H1 (cell line): ENCODE measurements at regions not wholly inside any gene's neighbourhood (a gene's known extent, or its start where the extent isn't known, plus 50 kb on each side); places are given as distances from the start of the nearest gene placed in this dataset.

Experiments
- ASH2L ChIP-seq: fragments of 200-600, 300-600 bp; sonication (generic); IDR thresholded peaks from one replicate; pipeline ENCODE4 v1.7.1; 2017; ENCODE audit warnings: low read length
- BCL11A ChIP-seq, 2 experiments: IDR thresholded peaks; one replicate each; pipeline ENCODE4 v1.6.1; 2011; ENCODE audit warnings: low read depth in 2 of 2, low read length in 2 of 2, mild to moderate bottlenecking in 2 of 2
- EZH2 ChIP-seq: fragments of 200-600 bp; sonication (generic); IDR thresholded peaks from 2 replicates; pipeline ENCODE4 v1.7.1; 2012; ENCODE audit warnings: low read depth, mild to moderate bottlenecking, moderate library complexity, low read length, inconsistent platforms; ENCODE audit not compliant: severe bottlenecking
- PHF8 ChIP-seq: fragments of 200-600 bp; sonication (generic); conservative IDR thresholded peaks from 2 replicates; pipeline ENCODE4 v1.7.1; 2012; ENCODE audit warnings: low read depth, mild to moderate bottlenecking, inconsistent platforms, low read length, moderate library complexity
- POLR2AphosphoS5 ChIP-seq: IDR thresholded peaks from 2 replicates; pipeline ENCODE4 v1.6.1; 2011; ENCODE audit warnings: low read depth, low read length
- RFX5 ChIP-seq: IDR thresholded peaks from 2 replicates; pipeline ENCODE4 v1.6.1; 2011; ENCODE audit warnings: low read depth, low read length, improper control_type of control experiment, borderline replicate concordance
- RNF2 ChIP-seq: fragments of 200-900, 300-1000 bp; sonication (generic); IDR thresholded peaks from 2 replicates; pipeline ENCODE4 v1.7.1; 2016; ENCODE audit warnings: borderline replicate concordance, low read depth, mild to moderate bottlenecking, antibody characterized with exemption, low read length; ENCODE audit not compliant: poor library complexity, severe bottlenecking; ENCODE audit errors: missing control alignments
- SAP30 ChIP-seq: fragments of 300-600 bp; sonication (generic); IDR thresholded peaks from 2 replicates; pipeline ENCODE4 v1.7.1; 2012; ENCODE audit warnings: low read length, moderate library complexity, mild to moderate bottlenecking, inconsistent platforms; ENCODE audit not compliant: insufficient read depth, insufficient replicate concordance
- TAF1 ChIP-seq: IDR thresholded peaks from 2 replicates; pipeline ENCODE4 v1.6.1; 2011; ENCODE audit warnings: mild to moderate bottlenecking, low read depth, low read length
- TF ChIP-seq, protein P1 (sequence below): fragments of 300-600 bp; sonication (generic); IDR thresholded peaks from 2 replicates; pipeline ENCODE4 v1.7.1; 2012; ENCODE audit warnings: low read length, moderate library complexity, mild to moderate bottlenecking, inconsistent platforms; ENCODE audit not compliant: insufficient replicate concordance

- TF ChIP-seq, protein P1, sequence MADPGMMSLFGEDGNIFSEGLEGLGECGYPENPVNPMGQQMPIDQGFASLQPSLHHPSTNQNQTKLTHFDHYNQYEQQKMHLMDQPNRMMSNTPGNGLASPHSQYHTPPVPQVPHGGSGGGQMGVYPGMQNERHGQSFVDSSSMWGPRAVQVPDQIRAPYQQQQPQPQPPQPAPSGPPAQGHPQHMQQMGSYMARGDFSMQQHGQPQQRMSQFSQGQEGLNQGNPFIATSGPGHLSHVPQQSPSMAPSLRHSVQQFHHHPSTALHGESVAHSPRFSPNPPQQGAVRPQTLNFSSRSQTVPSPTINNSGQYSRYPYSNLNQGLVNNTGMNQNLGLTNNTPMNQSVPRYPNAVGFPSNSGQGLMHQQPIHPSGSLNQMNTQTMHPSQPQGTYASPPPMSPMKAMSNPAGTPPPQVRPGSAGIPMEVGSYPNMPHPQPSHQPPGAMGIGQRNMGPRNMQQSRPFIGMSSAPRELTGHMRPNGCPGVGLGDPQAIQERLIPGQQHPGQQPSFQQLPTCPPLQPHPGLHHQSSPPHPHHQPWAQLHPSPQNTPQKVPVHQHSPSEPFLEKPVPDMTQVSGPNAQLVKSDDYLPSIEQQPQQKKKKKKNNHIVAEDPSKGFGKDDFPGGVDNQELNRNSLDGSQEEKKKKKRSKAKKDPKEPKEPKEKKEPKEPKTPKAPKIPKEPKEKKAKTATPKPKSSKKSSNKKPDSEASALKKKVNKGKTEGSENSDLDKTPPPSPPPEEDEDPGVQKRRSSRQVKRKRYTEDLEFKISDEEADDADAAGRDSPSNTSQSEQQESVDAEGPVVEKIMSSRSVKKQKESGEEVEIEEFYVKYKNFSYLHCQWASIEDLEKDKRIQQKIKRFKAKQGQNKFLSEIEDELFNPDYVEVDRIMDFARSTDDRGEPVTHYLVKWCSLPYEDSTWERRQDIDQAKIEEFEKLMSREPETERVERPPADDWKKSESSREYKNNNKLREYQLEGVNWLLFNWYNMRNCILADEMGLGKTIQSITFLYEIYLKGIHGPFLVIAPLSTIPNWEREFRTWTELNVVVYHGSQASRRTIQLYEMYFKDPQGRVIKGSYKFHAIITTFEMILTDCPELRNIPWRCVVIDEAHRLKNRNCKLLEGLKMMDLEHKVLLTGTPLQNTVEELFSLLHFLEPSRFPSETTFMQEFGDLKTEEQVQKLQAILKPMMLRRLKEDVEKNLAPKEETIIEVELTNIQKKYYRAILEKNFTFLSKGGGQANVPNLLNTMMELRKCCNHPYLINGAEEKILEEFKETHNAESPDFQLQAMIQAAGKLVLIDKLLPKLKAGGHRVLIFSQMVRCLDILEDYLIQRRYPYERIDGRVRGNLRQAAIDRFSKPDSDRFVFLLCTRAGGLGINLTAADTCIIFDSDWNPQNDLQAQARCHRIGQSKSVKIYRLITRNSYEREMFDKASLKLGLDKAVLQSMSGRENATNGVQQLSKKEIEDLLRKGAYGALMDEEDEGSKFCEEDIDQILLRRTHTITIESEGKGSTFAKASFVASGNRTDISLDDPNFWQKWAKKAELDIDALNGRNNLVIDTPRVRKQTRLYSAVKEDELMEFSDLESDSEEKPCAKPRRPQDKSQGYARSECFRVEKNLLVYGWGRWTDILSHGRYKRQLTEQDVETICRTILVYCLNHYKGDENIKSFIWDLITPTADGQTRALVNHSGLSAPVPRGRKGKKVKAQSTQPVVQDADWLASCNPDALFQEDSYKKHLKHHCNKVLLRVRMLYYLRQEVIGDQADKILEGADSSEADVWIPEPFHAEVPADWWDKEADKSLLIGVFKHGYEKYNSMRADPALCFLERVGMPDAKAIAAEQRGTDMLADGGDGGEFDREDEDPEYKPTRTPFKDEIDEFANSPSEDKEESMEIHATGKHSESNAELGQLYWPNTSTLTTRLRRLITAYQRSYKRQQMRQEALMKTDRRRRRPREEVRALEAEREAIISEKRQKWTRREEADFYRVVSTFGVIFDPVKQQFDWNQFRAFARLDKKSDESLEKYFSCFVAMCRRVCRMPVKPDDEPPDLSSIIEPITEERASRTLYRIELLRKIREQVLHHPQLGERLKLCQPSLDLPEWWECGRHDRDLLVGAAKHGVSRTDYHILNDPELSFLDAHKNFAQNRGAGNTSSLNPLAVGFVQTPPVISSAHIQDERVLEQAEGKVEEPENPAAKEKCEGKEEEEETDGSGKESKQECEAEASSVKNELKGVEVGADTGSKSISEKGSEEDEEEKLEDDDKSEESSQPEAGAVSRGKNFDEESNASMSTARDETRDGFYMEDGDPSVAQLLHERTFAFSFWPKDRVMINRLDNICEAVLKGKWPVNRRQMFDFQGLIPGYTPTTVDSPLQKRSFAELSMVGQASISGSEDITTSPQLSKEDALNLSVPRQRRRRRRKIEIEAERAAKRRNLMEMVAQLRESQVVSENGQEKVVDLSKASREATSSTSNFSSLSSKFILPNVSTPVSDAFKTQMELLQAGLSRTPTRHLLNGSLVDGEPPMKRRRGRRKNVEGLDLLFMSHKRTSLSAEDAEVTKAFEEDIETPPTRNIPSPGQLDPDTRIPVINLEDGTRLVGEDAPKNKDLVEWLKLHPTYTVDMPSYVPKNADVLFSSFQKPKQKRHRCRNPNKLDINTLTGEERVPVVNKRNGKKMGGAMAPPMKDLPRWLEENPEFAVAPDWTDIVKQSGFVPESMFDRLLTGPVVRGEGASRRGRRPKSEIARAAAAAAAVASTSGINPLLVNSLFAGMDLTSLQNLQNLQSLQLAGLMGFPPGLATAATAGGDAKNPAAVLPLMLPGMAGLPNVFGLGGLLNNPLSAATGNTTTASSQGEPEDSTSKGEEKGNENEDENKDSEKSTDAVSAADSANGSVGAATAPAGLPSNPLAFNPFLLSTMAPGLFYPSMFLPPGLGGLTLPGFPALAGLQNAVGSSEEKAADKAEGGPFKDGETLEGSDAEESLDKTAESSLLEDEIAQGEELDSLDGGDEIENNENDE, result no peak
- TF ChIP-seq BCL11A (IDR thresholded peaks at IDR 0.05; ENCODE audit: low read depth in 2 of 2, low read length in 2 of 2) (no peak), RFX5 (no peak), PHF8 (no peak), POLR2AphosphoS5 (no peak), ASH2L (no peak), RNF2 (no peak), EZH2 (no peak), TAF1 (no peak), SAP30 (no peak)
These were observed 149.5 kb upstream of the LMNTD1 start (continued) for GRCh38 chr12:25702553-25702952.
